Vagina (tissue), 2 donors: ENCODE measurements at regions not wholly inside any gene's neighbourhood (a gene's known extent, or its start where the extent isn't known, plus 50 kb on each side); places are given as distances from the start of the nearest gene placed in this dataset.

Experiments
- CTCF ChIP-seq, 3 experiments: fragments of 450-650 bp in 2 of 3; fragments of 200-600 bp in 1 of 3; sonication (generic) in 1 of 3; IDR thresholded peaks; one replicate each; pipeline ENCODE4 v1.5.1; 2017 to 2019; ENCODE audit warnings: antibody characterized with exemption in 3 of 3, mild to moderate bottlenecking in 2 of 3, moderate library complexity in 2 of 3
- POLR2A ChIP-seq, 2 donors: fragments of 450-650 bp; IDR thresholded peaks; one replicate each; pipeline ENCODE4 v1.6.1; 2017; ENCODE audit warnings: antibody characterized with exemption in 2 of 2, mild to moderate bottlenecking in 2 of 2, moderate library complexity in 2 of 2
- POLR2AphosphoS5 ChIP-seq, 2 donors: sonication (generic); formaldehyde crosslinking; IDR thresholded peaks; one replicate each; pipeline ENCODE4 v1.9.0; 2017; ENCODE audit warnings: antibody characterized with exemption in 2 of 2, mild to moderate bottlenecking in 2 of 2, low read depth in 1 of 2; ENCODE audit not compliant: insufficient read depth in 1 of 2

GRCh38 chr19:33928458-33928950 lies 131.8 kb downstream of the KCTD15 start:
- no peak for TF ChIP-seq CTCF (IDR thresholded peaks at IDR 0.05)
- TF ChIP-seq POLR2A (IDR thresholded peaks at IDR 0.05) = no peak
- TF ChIP-seq POLR2AphosphoS5 (IDR thresholded peaks at IDR 0.05; ENCODE audit: insufficient read depth in 1 of 2, low read depth in 1 of 2) = no peak
